ENCODE measurements at regions not wholly inside any gene's neighbourhood (a gene's known extent, or its start where the extent isn't known, plus 50 kb on each side); places are given as distances from the start of the nearest gene placed in this dataset.
"Not testable (repeated sequence)": the region's sequence is repeated elsewhere in the genome, so short reads cannot be mapped to it uniquely, and the experiment has no call there.

- DNase-seq (ENCODE audit: low spot score), result no peak
Measured at GRCh38 chr4:149045731-149046130, 603.5 kb upstream of the NR3C2 start.

GRCh38 chr4:149039786-149040185, 597.6 kb upstream of the NR3C2 start:
- DNase-seq (ENCODE audit: low spot score), result not testable (repeated sequence)

GRCh38 chr4:149031399-149031798, 589.2 kb upstream of the NR3C2 start:
- DNase-seq (ENCODE audit: low spot score), result no peak

GRCh38 chr4:149029056-149029651, 586.9 kb upstream of the NR3C2 start:
- DNase-seq (ENCODE audit: low spot score), result no peak

GRCh38 chr4:149026696-149027095, 584.5 kb upstream of the NR3C2 start:
- DNase-seq (ENCODE audit: low spot score), result no peak

GRCh38 chr4:149017002-149017734, 575.0 kb upstream of the NR3C2 start:
- DNase-seq (ENCODE audit: low spot score), result no peak

GRCh38 chr4:149009223-149009622, 567.0 kb upstream of the NR3C2 start:
- no peak for DNase-seq (ENCODE audit: low spot score)

- DNase-seq (ENCODE audit: low spot score), result no peak
Measured at GRCh38 chr4:149008415-149009025, 566.3 kb upstream of the NR3C2 start.

- no peak for DNase-seq (ENCODE audit: low spot score)
Measured at GRCh38 chr4:149005191-149005590, 563.0 kb upstream of the NR3C2 start.

- no peak for DNase-seq (ENCODE audit: low spot score)
Measured at GRCh38 chr4:148999924-149000323, 557.7 kb upstream of the NR3C2 start.

- no peak for DNase-seq (ENCODE audit: low spot score)
Measured at GRCh38 chr4:148998719-148999118, 556.5 kb upstream of the NR3C2 start.

- DNase-seq (ENCODE audit: low spot score), result no peak
Measured at GRCh38 chr4:148986951-148987350, 544.7 kb upstream of the NR3C2 start.

- DNase-seq (ENCODE audit: low spot score), result no peak
Measured at GRCh38 chr4:148984951-148985350, 542.7 kb upstream of the NR3C2 start.

GRCh38 chr4:148982200-148982599, 540.0 kb upstream of the NR3C2 start:
- no peak for DNase-seq (ENCODE audit: low spot score)

GRCh38 chr4:148980782-148981480, 538.7 kb upstream of the NR3C2 start:
- DNase-seq (ENCODE audit: low spot score), result no peak

GRCh38 chr4:148978301-148978700, 536.1 kb upstream of the NR3C2 start:
- no peak for DNase-seq (ENCODE audit: low spot score)

- no peak for DNase-seq (ENCODE audit: low spot score)
Measured at GRCh38 chr4:148975464-148975863, 533.2 kb upstream of the NR3C2 start.

- no peak for DNase-seq (ENCODE audit: low spot score)
Measured at GRCh38 chr4:148965080-148965479, 522.9 kb upstream of the NR3C2 start.

GRCh38 chr4:148964456-148964855, 522.2 kb upstream of the NR3C2 start:
- DNase-seq (ENCODE audit: low spot score), result no peak

- no peak for DNase-seq (ENCODE audit: low spot score)
Measured at GRCh38 chr4:148962539-148963290, 520.5 kb upstream of the NR3C2 start.

- no peak for DNase-seq (ENCODE audit: low spot score)
Measured at GRCh38 chr4:148961526-148961925, 519.3 kb upstream of the NR3C2 start.

GRCh38 chr4:148958317-148958716, 516.1 kb upstream of the NR3C2 start:
- no peak for DNase-seq (ENCODE audit: low spot score)
